K562 (cell line): ENCODE measurements at regions not wholly inside any gene's neighbourhood (a gene's known extent, or its start where the extent isn't known, plus 50 kb on each side); places are given as distances from the start of the nearest gene placed in this dataset.

Experiments
- ATAC-seq: fragments of 200-7000 bp; cut with Tn5 transposase; 3 replicates; pipeline ENCODE4 v1.9.1; 2020; ENCODE audit warnings: moderate library complexity
- BruUV-seq: library from RNA; stranded (reverse); fragments of 400-500 nt; replicated peaks from 2 replicates; lab custom pipeline; 2021; lab: Mats Ljungman, UMichigan
- CTCF ChIA-PET: fragments of 300-600 bp; formaldehyde crosslinking; extraction: SDS; loops from one replicate; lab custom pipeline; 2021; ENCODE audit warnings: low intra/inter-chr PET ratio; lab: Yijun Ruan, JAX
- POLR2A ChIA-PET: fragments of 300-600, 350-650 bp; sonication (Branson Sonifier 250); formaldehyde crosslinking; extraction: SDS; loops from one replicate; lab custom pipeline; 2021; ENCODE audit warnings: antibody characterized with exemption, inconsistent platforms; lab: Yijun Ruan, JAX
- DNase-seq, 4 experiments: peaks; one replicate each; pipeline versions ENCODE4 v3.0.0 to v3.0.0-alpha.2; 2011 to 2018; ENCODE audit warnings: low spot score in 3 of 4, mixed read lengths in 3 of 4; ENCODE audit errors: extremely low read depth in 1 of 4
- FAIRE-seq: peaks from 2 replicates; lab custom pipeline; 2011; peaks lifted over from hg19 to GRCh38; lab: Jason Lieb, UNC
- H2AFZ ChIP-seq: 2 replicates; pipeline ENCODE4 v1.6.0; 2011; ENCODE audit warnings: low read depth, low read length, control low read depth, inconsistent platforms
- H3K27ac ChIP-seq: fragments of 200-600 bp; 3 replicates; pipeline ENCODE4 v1.8.0; 2011; ENCODE audit warnings: low read depth, mild to moderate bottlenecking, control low read depth, inconsistent platforms, low read length, moderate library complexity, mixed read lengths; ENCODE audit errors: extremely low read depth
- H3K27me3 ChIP-seq, 2 experiments: fragments of 300-600 bp in 1 of 2; 2 replicates in 1 of 2; 3 replicates in 1 of 2; pipeline versions ENCODE4 v1.6.0 to v1.8.0; 2011; ENCODE audit warnings: inconsistent platforms in 2 of 2, low read length in 2 of 2, mild to moderate bottlenecking in 1 of 2, mixed read lengths in 1 of 2, moderate library complexity in 1 of 2; ENCODE audit not compliant: control insufficient read depth in 2 of 2, insufficient read depth in 2 of 2
- H3K36me3 ChIP-seq: fragments of 300-600 bp; 3 replicates; pipeline ENCODE4 v1.8.0; 2011; ENCODE audit warnings: mild to moderate bottlenecking, low read length, inconsistent platforms; ENCODE audit not compliant: control insufficient read depth, insufficient read depth
- H3K4me1 ChIP-seq, 2 experiments: fragments of 200-600 bp in 1 of 2; replicated peaks in 1 of 2; 2 replicates in 1 of 2; 3 replicates in 1 of 2; pipeline versions ENCODE4 v1.5.1 to v1.8.0; 2011; ENCODE audit warnings: inconsistent platforms in 2 of 2, low read length in 2 of 2, mild to moderate bottlenecking in 1 of 2, mixed read lengths in 1 of 2, moderate library complexity in 1 of 2; ENCODE audit not compliant: control insufficient read depth in 2 of 2, insufficient read depth in 2 of 2
- H3K4me2 ChIP-seq: 2 replicates; pipeline ENCODE4 v1.6.1; 2011; ENCODE audit warnings: low read length, control low read depth, inconsistent platforms, mixed read lengths; ENCODE audit not compliant: insufficient read depth
- H3K4me3 ChIP-seq: fragments of 200-600 bp; sonication (generic), shearing (Covaris generic); 2 replicates; pipeline ENCODE4 v1.5.1; 2016; ENCODE audit warnings: control low read depth, inconsistent platforms
- H3K79me2 ChIP-seq: fragments of 200-600 bp; 3 replicates; pipeline ENCODE4 v1.8.0; 2011; ENCODE audit warnings: low read length, inconsistent platforms; ENCODE audit not compliant: control insufficient read depth, insufficient read depth
- H3K9ac ChIP-seq, 2 experiments: 2 replicates each; pipeline versions ENCODE4 v1.6.0 to v1.6.1; 2011; ENCODE audit warnings: low read depth in 2 of 2, low read length in 2 of 2, control low read depth in 1 of 2, inconsistent platforms in 1 of 2, mild to moderate bottlenecking in 1 of 2, mixed read lengths in 1 of 2; ENCODE audit not compliant: insufficient read depth in 1 of 2
- H3K9me1 ChIP-seq: one replicate; pipeline ENCODE4 v1.6.0; 2011; ENCODE audit warnings: inconsistent platforms, mild to moderate bottlenecking, low read length, moderate library complexity; ENCODE audit not compliant: control insufficient read depth, insufficient read depth
- H3K9me3 ChIP-seq: replicated peaks from 2 replicates; pipeline ENCODE4 v1.5.1; 2011; ENCODE audit warnings: low read depth, low read length, inconsistent platforms; ENCODE audit not compliant: control insufficient read depth, insufficient read depth
- H4K20me1 ChIP-seq: replicated peaks from 2 replicates; pipeline ENCODE4 v1.6.1; 2011; ENCODE audit warnings: low read length, inconsistent platforms, mixed read lengths; ENCODE audit not compliant: control insufficient read depth, insufficient read depth
- ELF1 ChIP-seq: fragments of 200-800 bp; sonication (Bioruptor generic); IDR thresholded peaks from 2 replicates; pipeline ENCODE4 v1.6.1; 2016; ENCODE audit warnings: missing genetic modification characterization, missing compliant biosample characterization
- ELK3 ChIP-seq: fragments of 450-650 bp; formaldehyde crosslinking; IDR thresholded peaks from 2 replicates; pipeline ENCODE4 v1.4.0; 2020; ENCODE audit warnings: mild to moderate bottlenecking
- MAFK ChIP-seq: IDR thresholded peaks from 2 replicates; pipeline ENCODE4 v1.6.1; 2011; ENCODE audit warnings: low read length, improper control_type of control experiment
- NCOA2 ChIP-seq, 2 experiments: fragments of 450-650 bp; IDR thresholded peaks; 2 replicates each; pipeline ENCODE4 v1.6.1; 2018; ENCODE audit warnings: mild to moderate bottlenecking in 2 of 2, moderate library complexity in 1 of 2; ENCODE audit not compliant: partially characterized antibody in 2 of 2
- PRPF4 ChIP-seq: fragments of 200-400 bp; formaldehyde crosslinking; IDR thresholded peaks from one replicate; pipeline ENCODE4 v1.6.1; 2017; ENCODE audit warnings: low read length, low read depth, mild to moderate bottlenecking; ENCODE audit not compliant: insufficient read depth, poor library complexity, severe bottlenecking
- SETDB1 ChIP-seq: IDR thresholded peaks from one replicate; pipeline ENCODE4 v1.6.1; 2012; ENCODE audit warnings: low read length, control low read depth, inconsistent platforms
- SIRT6 ChIP-seq: IDR thresholded peaks from one replicate; pipeline ENCODE4 v1.6.1; 2012; ENCODE audit warnings: low read depth, mild to moderate bottlenecking, control low read depth, inconsistent platforms, low read length, moderate library complexity
- TCF3 ChIP-seq: sonication (generic); formaldehyde crosslinking; IDR thresholded peaks from 2 replicates; pipeline ENCODE4 v1.4.0; 2020; ENCODE audit warnings: mild to moderate bottlenecking, missing genetic modification reagents
- ZBTB43 ChIP-seq: sonication (generic); formaldehyde crosslinking; IDR thresholded peaks from 2 replicates; pipeline ENCODE4 v1.8.0; 2023; ENCODE audit warnings: mild to moderate bottlenecking, missing genetic modification reagents
- ZNF217 ChIP-seq: sonication (generic); formaldehyde crosslinking; IDR thresholded peaks from 2 replicates; pipeline ENCODE4 v1.8.0; 2022; ENCODE audit warnings: mild to moderate bottlenecking, missing genetic modification reagents
- ZNF23 ChIP-seq: fragments of 250-450 bp; sonication (Bioruptor Pico); IDR thresholded peaks from 2 replicates; pipeline ENCODE4 v1.4.0; 2020; ENCODE audit warnings: mild to moderate bottlenecking
- WGBS: fragments of 100-300 bp; shearing (Covaris generic); methylation state at CpG from one replicate; pipeline ENCODE4 v1.1.6; 2016; ENCODE audit warnings: low coverage, mixed read lengths; ENCODE audit not compliant: insufficient coverage; ENCODE audit errors: missing lambda C conversion rate; 5-methylcytosine and 5-hydroxymethylcytosine counted together
- in situ Hi-C: fragments of 300-500 bp; cut with MboI; formaldehyde crosslinking; loops from 4 replicates; pipeline ENCODE4 v1.15.0; 2018; ENCODE audit warnings: inconsistent platforms, mixed read lengths
- intact Hi-C: fragments of 100-400 bp; cut with micrococcal nuclease; formaldehyde crosslinking; loops from 2 replicates; pipeline ENCODE4 v1.14.2; 2022

- WGBS: 0% methylated on average over 1 of the region's 1 CpG
- no peak overlapping the region for H2AFZ ChIP-seq
- CTCF ChIA-PET: no interaction called here
- BruUV-seq: no TSS peak
- DNase-seq (no peak), FAIRE-seq (no peak), ATAC-seq (no peak)
- H3K4me1 ChIP-seq: no peaks in the 10 kb centered on the region
- POLR2A ChIA-PET: no interaction called here
- no peak for TF ChIP-seq PRPF4
- TF ChIP-seq MAFK: no peak
- no peak for TF ChIP-seq ZNF217 (CRISPR knock-in tag)
- no peak for TF ChIP-seq ZNF23 (CRISPR knock-in tag)
- TF ChIP-seq SIRT6: no peak
- TF ChIP-seq ELF1 (tag): no peak
- TF ChIP-seq SETDB1: no peak
- TF ChIP-seq TCF3: no peak
- no peak for TF ChIP-seq NCOA2 (IDR thresholded peaks at IDR 0.05; ENCODE audit: partially characterized antibody in 2 of 2)
- no peak for TF ChIP-seq ELK3
- TF ChIP-seq ZBTB43 (CRISPR knock-in tag): no peak
- no peaks in the 10 kb centered on the region for H3K9me3 ChIP-seq
- no peaks in the 10 kb centered on the region for H3K9me1 ChIP-seq
- H3K4me3 ChIP-seq: no peak overlapping the region
- no peak overlapping the region for H3K4me2 ChIP-seq
- H3K79me2 ChIP-seq: no peaks in the 10 kb centered on the region
- no peak overlapping the region for H3K27ac ChIP-seq
- intact Hi-C loops: no loop called here
- H4K20me1 ChIP-seq: no peaks in the 10 kb centered on the region
- in situ Hi-C loops: no loop called here
- no peak overlapping the region for H3K9ac ChIP-seq
- H3K36me3 ChIP-seq: no peaks in the 10 kb centered on the region
- no peaks in the 10 kb centered on the region for H3K27me3 ChIP-seq
Observed at GRCh38 chr4:156607478-156607857, 364.1 kb downstream of the PDGFC start.
